ENCODE measurements at regions not wholly inside any gene's neighbourhood (a gene's known extent, or its start where the extent isn't known, plus 50 kb on each side); places are given as distances from the start of the nearest gene placed in this dataset.

DNA sequence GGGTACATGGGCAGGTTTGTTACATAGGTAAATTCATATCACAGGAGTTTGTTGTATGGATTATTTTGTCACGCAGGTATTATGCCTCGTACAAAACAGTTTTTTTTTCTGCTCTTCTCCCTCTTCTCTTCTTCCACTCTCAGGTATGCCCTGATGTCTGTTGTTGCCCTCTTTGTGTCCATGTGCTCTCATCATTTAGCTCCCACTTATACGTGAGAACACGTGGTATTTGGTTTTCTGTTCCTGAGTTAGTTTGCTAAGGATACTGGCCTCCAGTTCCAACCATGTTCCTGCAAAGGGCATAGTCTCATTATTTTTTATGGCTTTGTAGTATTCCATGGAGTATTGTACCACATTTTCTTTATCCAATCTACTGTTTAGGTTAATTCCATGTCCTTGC, 65.7 kb downstream of the UNC5CL start:
- no peak for DNase-seq (ENCODE audit: low spot score)

DNA sequence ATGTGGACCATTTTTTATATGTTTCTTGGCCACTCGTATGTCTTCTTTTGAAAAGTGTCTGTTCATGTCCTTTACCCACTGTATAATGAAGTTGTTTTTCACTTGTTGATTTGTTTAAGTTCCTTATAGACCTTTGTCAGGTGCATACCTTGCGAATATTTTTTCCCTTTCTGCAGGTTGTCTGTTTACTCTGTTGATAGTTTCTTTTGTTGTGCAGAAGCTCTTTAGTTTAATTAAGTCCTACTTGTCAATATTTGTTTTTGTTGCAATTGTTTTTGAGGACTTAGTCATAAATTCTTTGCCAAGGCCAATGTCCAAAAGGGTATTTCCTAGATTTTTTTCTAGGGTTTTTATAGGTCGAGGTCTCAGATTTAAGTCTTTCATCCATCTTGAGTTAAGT, 66.2 kb downstream of the UNC5CL start:
- DNase-seq (ENCODE audit: low spot score): no peak

DNA sequence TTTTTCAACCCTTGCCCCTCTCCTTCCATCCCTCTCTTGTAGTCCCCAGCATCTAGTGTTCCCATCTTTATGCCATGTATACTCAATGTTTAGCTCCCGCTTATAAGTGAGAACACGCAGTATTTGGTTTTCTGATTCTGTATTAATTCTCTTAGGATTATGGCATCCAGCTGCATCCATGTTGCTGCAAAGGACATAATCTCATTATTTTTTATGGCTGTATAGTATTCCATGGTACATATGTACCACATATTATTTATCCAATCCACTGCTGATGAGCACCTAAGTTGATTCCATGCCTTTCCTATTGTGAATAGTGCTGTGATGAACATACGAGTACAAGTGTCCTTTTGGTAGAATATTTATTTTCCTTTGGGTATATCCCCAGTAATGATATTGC, 66.8 kb downstream of the UNC5CL start:
- DNase-seq (ENCODE audit: low spot score): no peak

DNA sequence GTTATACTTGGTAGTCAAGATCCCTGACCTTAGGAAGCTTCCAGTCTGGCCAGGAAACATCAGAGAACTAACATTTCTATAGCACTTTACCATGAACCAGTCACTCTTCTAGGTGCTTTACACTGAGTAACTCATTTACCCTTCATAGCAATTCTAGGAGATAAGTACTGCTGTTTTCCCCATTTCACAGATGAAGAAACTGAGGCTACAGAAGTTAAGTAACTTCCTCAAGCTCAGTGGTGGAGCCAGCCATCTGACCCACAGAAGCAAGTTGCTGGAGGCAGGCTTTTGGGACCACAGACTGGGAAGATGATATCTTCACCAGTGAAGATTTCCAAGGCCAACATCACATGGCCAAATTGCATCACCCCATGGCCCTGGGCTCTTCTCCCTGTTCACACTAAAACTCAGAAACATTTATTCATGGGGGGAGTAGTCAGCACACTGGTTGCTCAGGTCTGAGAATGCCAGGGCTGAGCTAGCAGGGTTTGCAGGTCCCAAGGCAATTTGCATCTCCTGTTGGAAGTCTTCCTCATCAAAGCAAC, 70.3 kb downstream of the UNC5CL start:
- no peak for DNase-seq (ENCODE audit: low spot score)

DNA sequence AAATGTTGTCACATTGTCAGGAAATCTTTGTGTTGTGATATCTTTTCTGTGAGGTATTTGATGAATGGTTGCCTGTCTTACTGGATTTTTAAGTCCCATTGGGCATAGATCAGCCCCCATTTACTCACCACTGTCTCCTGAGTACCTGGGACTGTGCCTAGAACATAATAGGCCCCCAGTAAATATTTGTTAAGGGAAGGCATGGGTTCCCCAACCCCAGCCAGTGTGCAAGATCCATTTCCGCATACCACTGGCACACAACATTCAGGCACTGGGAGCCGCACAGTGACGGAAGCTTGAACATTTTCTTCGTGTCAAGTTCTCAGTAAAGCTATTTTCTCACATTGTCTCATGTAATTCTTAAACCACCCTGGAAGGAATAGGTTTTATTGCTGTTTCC, 72.2 kb downstream of the UNC5CL start:
- no peak for DNase-seq (ENCODE audit: low spot score)

DNA sequence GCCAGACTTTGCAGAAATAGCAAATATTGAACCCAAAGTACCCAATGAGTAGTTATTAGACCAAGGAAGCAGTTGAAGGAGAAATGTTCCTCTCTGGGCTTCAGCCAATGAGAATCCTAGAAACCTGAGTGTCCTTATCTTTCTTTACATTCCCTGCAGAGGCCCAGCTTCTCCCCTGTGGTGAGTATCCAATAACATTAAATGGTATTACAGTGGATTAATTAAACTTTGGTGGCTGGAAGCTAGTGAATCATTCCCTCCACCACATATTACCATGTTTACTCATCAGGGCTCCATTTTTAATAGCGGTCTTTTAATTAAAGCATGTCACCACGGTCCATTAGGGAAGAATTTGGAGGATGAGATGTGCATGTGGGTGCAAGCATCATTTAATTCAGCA, 74.0 kb downstream of the UNC5CL start:
- DNase-seq (ENCODE audit: low spot score): peak; percentile 63

DNA sequence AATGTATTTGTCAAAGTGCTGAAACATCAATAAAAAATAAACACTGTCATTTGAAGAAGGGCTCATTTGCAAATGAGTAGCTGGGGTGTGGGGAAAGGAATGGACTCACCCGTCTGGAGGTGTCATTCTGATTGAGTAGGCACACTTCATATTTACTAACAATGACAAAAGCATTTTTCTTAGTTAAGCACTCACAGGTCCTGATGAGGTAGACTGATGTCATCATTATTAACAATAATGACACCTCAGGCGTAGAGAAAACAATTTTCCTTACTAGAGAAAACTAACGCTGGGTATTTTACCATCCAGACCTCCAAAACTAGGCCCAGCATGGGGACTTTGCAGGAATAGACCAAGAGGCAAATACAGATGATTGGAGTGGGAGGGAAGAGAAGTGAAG, 76.0 kb downstream of the UNC5CL start:
- DNase-seq (ENCODE audit: low spot score): no peak

DNA sequence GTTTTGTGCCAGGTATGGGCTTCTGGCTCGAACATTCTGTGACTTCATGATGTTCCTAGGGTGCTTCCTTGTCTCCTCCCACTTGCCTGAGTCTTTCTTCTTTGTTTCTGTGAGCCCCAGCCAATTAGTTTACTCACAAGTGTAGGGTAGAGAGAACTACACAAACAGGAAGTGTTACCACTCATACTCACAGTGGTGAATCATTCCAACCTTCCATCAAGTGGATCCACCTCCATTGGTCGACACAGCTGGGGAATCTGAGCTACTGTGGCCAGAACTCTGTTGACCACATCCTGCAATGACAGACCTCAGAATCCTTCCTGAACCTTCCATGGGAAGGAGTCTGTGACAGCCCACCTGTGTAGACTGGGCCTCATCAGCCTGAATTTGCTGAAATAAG, 76.8 kb downstream of the UNC5CL start:
- peak; percentile 100 for DNase-seq (ENCODE audit: low spot score)

DNA sequence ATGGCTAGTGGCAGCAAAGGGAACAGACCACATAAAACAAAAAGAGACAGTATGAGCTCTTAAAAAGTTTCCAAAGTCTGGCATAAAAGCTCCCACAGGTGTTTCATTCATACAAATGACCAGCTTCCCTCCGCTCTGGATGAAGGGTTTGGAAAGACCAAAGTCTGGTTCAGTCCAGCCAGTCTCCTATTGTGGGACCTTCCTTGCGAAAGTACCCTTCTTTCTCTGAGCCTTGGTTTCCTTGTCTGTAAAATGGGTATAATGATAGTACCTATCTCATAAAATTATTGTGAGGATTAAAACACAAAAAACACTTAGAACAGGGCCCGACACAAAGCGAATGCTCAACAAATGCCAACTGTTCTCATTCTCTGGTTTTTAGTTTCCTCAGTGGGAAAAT, 77.2 kb downstream of the UNC5CL start:
- no peak for DNase-seq (ENCODE audit: low spot score)

DNA sequence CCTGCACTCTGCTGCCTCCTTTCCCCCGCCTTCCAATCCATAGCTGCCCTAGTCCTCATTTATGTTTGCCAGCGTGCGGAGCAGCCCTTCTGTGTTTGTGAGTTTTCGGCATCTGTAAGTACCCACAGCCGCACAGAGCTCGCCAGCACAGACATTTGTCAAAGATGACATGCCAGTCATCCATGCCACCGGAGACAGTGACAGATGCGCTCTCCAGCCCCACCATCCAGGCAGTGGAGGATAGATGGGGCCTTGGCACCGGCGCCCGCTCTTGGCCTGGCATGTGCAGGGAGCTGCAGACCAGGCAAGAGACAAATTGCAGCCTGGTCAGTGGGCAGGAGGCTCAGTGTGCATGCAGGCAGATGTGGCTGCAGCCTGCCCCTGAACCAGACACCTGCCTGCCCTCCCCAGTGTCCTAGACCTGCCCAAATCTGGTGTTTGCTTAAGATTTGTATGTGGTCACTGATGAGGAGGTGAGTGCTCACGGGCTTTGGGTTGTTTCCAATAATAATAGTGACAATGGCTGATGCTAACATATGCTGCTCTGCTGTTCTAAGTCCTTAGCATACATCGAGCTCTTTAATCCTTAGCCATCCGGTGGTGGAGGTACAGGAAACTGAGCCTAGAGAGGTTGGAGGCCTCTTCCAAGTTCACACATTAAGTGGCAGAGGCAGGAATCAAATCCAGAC, 78.1 kb downstream of the UNC5CL start:
- DNase-seq (ENCODE audit: low spot score): no peak

DNA sequence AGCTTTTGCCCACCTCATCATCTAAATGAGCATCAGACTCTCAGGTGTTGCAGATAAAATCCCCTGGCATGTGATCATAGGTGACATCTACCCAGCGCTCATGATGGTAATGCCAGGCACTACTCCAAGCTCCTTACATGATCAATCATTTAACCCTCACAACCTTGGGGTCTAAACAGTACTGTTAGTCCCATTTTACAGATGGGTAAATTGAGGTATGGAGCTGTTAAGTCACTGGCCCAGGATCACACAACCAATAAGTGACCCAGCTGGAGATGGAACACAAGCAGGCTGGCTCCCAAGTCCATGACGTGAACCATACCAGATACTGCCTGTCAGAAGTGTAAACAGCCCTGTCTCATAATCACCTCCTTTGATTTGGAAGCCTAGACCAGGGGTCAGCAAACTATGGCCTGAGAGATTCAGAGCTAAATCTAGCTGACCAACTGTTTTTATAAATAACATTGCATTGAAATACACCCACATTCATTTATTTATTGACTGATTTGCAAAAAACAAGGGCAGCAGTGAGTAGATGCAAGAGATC, 79.2 kb downstream of the UNC5CL start:
- DNase-seq (ENCODE audit: low spot score): no peak

DNA sequence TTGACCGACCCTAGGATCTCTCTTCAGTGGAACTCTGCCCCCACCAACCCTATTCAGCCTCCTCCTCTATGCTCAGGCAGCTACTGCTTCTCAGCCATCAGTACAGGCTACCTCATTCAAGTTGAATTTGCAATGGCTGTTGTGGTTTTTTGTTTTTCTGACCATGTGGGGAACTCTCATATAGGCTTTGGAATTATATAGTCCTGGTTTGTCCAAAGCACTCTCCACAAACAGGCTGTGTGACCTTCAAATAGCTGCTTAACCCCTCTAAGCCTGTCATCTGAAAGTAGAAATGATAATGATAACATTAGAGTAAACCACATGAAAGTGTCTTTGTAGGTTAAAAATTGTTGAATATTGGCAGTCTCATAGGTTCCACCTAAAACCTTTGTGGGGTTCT, 80.3 kb downstream of the UNC5CL start:
- no peak for DNase-seq (ENCODE audit: low spot score)

DNA sequence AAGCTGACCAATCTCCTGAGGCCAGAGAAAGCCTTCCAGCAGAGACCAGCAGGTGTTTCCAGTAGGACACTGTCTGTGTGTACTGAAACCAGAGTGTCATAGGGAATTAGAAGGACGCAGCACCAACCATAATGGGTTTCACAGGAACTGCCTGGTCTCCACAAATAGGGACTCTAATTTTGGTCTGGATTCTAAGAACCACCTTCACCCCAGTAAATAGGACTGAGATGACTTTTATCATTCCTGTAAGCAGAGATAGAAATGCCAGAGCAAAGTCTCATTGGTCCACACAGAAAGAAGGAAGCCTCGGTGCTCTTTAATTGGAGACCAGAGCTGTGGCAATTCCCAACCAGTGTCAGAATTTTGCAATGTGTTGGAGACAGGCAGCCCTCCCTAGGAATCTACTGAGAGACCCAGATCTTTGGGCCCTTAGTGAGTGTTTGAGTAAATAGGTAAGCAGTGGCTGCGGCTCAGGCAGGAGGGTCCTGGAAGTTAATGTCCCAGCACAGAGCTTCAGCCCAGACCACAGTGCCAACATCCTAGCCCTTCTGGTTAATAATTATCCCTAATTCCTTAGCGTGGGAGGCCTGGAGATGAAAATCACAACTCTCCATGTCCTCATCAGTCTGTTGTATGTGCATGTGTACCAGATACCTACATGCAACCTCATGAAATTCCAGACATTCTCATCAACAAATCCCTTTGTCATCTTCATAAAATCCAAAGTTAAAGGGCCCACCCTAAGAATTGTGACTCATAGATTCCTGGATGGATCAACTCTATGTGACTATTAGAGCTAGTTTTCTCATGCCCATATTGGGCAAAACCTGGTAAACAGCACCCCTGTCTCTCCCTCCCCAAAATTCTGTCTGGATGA, 81.2 kb downstream of the UNC5CL start:
- peak; percentile 55 for DNase-seq (ENCODE audit: low spot score)

DNA sequence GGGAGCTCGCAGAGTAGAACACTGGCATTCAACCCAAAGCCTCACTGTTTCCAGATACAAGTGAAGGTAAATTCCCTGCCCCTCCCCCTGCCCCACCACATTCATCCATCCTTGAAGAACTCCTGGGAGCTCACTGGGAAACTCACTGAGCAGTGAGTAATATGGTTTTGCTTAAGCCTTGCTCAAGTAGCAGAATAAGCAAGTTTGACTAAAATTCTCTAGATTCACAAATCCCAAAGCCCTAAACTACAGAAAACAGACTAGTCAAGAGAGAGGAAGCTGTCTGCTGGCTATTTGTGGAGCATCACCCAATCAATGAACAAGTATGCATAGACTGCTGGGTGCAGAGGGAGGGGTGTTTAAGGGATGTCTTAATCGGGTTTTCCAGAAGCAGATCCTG, 82.1 kb downstream of the UNC5CL start:
- no peak for DNase-seq (ENCODE audit: low spot score)

DNA sequence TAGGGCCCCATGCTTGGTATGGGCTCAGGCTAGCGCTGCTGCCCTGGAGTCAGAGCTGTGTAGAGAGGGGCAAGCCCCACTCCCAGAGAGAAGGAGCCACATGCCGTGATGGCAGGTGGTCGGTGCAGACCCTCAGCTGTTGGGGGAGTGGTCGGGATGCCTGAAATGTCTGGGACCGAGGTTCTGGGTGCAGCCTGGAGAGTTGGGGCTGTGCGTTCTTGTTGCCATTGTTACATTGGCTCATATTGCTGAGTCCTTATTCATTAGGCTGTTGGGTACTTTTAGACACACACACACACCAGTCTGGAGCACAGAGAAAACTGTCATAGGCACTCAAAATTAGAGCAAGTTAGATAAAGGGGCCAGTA, 83.9 kb downstream of the UNC5CL start:
- DNase-seq (ENCODE audit: low spot score): no peak

DNA sequence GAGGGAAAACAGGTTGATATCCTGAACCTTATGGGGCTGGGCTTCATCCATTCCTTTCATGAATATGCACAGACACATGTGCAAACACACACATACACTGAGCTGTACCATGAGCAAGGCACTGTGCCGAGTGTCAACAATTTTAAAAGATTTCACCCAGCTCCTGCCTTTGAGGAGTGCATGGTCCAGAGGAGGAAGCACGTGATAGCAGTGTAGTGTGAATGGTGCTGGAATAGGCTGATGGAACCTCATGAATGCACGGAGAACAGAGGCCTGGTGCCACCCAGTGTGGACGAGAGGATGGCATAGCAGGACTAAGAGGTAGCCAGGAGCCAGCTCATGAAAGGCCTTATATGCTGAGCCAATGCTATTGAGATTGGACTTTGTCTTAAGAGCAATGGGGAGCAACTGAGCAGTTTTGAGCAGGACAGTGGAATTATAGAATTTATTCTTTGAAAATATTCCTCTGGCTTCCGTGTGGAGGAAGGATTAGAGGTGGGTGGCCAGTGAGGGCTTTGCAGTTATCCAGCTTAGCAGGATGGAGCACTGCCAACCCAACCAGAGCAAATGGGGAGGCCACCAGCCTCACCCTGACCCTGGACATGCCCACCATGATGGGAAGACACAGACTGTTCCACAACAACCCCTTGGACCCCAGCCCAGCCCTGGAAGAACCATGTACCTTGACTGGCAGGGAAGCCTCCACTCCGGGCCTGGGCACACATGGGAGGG, 84.4 kb downstream of the UNC5CL start:
- no peak for DNase-seq (ENCODE audit: low spot score)

DNA sequence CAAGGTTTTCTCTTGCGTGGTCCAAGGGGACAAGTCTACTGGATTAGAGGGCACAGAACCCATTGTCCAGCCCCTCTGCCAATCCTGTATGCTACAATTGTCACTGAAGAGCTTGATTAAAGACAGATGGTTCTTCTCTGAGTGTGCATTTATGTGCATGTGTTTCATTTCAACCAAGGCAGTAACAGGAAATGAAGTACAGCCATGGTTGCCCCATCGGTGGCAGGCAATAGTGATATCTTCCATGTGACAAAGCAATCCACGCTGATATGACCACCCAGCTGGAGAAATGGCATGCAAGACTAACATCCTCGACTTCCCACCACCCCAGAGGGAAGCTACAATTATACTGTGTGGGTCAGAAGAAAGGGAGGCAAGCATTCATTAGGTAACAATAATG, 85.5 kb downstream of the UNC5CL start:
- DNase-seq (ENCODE audit: low spot score): no peak

DNA sequence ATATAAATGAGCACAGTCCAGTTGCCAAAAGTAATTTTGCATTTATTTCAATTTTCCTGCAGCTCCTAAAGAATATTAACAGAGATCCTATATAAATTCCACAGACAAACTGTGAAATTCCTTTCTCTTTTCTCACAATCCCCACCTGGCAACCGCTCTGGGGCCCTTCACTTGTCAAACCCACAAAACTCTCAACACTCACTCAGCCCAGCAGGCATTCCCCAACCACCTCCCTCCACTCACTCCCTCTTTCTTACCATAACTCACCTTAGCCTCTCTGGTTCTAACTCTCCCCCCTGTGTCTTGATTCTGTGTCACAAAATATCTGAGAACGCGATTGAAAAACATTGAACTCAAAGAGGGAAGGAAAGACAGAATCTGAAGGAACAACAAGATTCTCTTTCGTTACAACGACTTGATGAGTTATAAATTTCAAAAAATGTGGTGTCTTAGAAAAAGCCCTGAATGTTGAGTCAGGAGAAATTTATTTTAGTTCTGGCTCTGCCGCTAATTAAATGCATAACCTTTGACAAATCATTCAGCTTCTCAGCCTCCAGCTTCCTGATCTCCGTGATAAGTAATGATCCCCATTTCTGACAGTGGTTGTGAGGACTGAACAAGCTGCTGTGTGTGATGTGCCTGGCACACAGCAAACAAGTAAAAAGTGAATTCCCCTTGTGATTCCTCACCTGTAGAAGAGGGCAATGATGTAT, 87.9 kb downstream of the UNC5CL start:
- DNase-seq (ENCODE audit: low spot score): no peak

DNA sequence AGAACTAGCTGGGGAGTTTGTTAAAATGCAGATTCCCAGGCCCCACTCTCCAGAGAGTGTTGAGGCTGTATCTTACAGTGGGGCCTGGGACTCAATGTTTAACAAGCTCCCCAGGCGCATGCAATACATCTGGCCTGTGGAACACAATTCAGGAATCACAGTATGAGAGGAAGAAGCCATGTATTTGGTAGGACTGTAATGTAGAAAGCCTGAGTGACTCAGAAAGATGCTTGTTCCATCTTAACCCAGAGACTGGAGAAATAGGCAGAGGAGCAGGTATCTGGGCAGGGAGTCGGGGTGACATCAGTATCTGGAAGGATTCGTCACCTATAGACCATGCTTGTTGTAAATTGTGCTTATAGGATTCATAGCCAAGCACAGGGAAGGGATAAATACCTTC, 90.5 kb downstream of the UNC5CL start:
- DNase-seq (ENCODE audit: low spot score): no peak

DNA sequence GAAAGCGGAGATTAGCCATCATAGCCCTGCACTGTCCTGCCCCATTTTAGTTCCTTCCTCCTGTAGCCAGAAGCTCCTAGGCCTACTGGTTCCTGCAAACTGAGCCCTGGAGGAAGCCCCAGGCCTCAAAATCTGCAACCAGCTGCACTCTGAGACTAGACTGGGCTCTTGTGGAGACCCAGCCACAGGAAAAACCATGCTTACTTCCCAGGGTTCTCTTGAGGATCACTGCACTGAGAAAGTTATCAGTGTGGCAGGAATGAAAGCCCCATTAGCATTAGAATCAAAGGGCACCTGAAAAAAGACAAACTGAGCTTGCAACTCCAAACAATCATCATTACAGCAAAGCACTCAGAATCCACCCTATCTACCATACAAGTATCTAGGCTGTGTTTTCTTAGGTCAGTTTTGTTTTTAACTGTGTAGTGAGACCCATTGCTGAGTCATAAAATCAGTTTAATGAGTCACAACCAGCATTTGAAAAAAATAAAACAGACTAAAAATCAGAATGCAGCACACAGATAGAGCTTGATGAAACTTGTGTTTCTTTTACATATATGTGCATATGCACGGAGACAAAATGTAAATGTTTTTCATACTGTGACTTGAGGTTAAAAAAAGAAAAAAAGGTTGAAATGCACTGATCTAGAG, 91.0 kb downstream of the UNC5CL start:
- peak; percentile 64 for DNase-seq (ENCODE audit: low spot score)

DNA sequence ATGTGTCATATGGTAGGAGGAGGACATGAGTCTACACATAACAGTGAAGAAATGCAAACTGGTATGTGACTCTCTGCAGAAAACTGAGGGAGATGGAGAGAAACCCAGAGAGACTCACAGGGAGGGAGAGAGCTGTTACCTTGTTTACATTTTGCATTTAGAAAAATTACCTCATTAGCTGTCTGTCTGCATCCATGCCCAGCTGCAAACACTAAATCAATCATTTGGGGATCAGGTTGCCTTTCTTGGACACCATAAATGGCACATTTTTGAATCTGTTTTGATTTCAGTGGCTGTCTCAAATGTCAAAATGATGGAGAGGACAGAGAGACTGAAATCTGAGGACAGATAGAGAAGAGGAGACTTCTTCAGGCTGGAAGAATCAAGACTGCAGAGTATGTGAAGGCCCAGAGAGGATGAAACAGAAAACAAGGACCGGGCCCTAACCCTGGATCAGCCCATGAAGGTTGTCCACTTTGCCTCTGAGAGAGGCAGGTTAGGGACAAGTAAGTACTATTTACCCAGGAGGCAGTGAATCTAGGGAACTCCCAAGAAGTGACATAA, 92.2 kb downstream of the UNC5CL start:
- DNase-seq (ENCODE audit: low spot score): no peak
